GM21381 (cell line): ENCODE measurements at regions not wholly inside any gene's neighbourhood (a gene's known extent, or its start where the extent isn't known, plus 50 kb on each side); places are given as distances from the start of the nearest gene placed in this dataset.
"Not testable (repeated sequence)": the region's sequence is repeated elsewhere in the genome, so short reads cannot be mapped to it uniquely, and the experiment has no call there.

Experiments used
- ATAC-seq: cut with Tn5 transposase; IDR thresholded peaks from one replicate; pipeline ENCODE4 v1.9.1; 2021; ENCODE audit warnings: mild to moderate bottlenecking, moderate library complexity; ENCODE audit not compliant: unreplicated experiment

GRCh38 chr1:25011943-25012638, 82.0 kb upstream of the RUNX3 start:
- ATAC-seq: no peak

GRCh38 chr1:25011275-25011674, 81.2 kb upstream of the RUNX3 start:
- no peak for ATAC-seq

- ATAC-seq: no peak
These were observed 79.7 kb upstream of the RUNX3 start for GRCh38 chr1:25009671-25010262.

- ATAC-seq: no peak
These were observed 78.1 kb upstream of the RUNX3 start for GRCh38 chr1:25008192-25008485.

GRCh38 chr1:25007390-25008191, 77.5 kb upstream of the RUNX3 start:
- ATAC-seq: not testable (repeated sequence)

GRCh38 chr1:25006770-25007169, 76.7 kb upstream of the RUNX3 start:
- no peak for ATAC-seq

GRCh38 chr1:25004355-25004754, 74.3 kb upstream of the RUNX3 start:
- no peak for ATAC-seq

- ATAC-seq: no peak
These were observed 73.5 kb upstream of the RUNX3 start for GRCh38 chr1:25003457-25004190.

- no peak for ATAC-seq
These were observed 72.9 kb upstream of the RUNX3 start for GRCh38 chr1:25003000-25003399.

GRCh38 chr1:25001125-25001915, 71.2 kb upstream of the RUNX3 start:
- no peak for ATAC-seq

GRCh38 chr1:24999906-25000305, 69.8 kb upstream of the RUNX3 start:
- no peak for ATAC-seq

- ATAC-seq: no peak
These were observed 69.3 kb upstream of the RUNX3 start for GRCh38 chr1:24999426-24999825.

- no peak for ATAC-seq
These were observed 68.6 kb upstream of the RUNX3 start for GRCh38 chr1:24998563-24999245.

- no peak for ATAC-seq
These were observed 67.2 kb upstream of the RUNX3 start for GRCh38 chr1:24996983-24997893.

- no peak for ATAC-seq
These were observed 66.4 kb upstream of the RUNX3 start for GRCh38 chr1:24996456-24996855.

- ATAC-seq: no peak
These were observed 65.6 kb upstream of the RUNX3 start for GRCh38 chr1:24995661-24996060.

GRCh38 chr1:24995140-24995539, 65.1 kb upstream of the RUNX3 start:
- ATAC-seq: no peak

- ATAC-seq: no peak
These were observed 64.0 kb upstream of the RUNX3 start for GRCh38 chr1:24993871-24994580.
